Activated CD8-positive, alpha-beta T cell treated with anti-CD3 and anti-CD28 coated beads for 36 hours (primary cell): ENCODE measurements at regions not wholly inside any gene's neighbourhood (a gene's known extent, or its start where the extent isn't known, plus 50 kb on each side); places are given as distances from the start of the nearest gene placed in this dataset.
"Not testable (repeated sequence)": the region's sequence is repeated elsewhere in the genome, so short reads cannot be mapped to it uniquely, and the experiment has no call there.

ENCODE experiments used
- ATAC-seq: fragments of 200-7000 bp; cut with Tn5 transposase; one replicate; pipeline ENCODE4 v1.10.0; 2021; ENCODE audit warnings: mild to moderate bottlenecking, moderate library complexity
- CTCF ChIA-PET: fragments of 350-600 bp; sonication (Branson Sonifier 250); formaldehyde crosslinking; loops from one replicate; lab custom pipeline; 2021; ENCODE audit warnings: antibody characterized with exemption; lab: Charles Lee
- POLR2A ChIA-PET: fragments of 350-600 bp; sonication (Branson Sonifier 250); formaldehyde crosslinking; loops from one replicate; lab custom pipeline; 2021; ENCODE audit warnings: antibody characterized with exemption; lab: Charles Lee
- DNase-seq: peaks from one replicate; pipeline ENCODE4 v3.0.0-alpha.2; 2020
- H3K27ac Mint-ChIP-seq: one replicate; pipeline ENCODE4 v1.8.0; 2021; ENCODE audit warnings: mild to moderate bottlenecking, mixed read lengths
- H3K27me3 Mint-ChIP-seq: one replicate; pipeline ENCODE4 v1.8.0; 2021; ENCODE audit warnings: mixed read lengths
- H3K36me3 Mint-ChIP-seq: one replicate; pipeline ENCODE4 v1.8.0; 2021; ENCODE audit warnings: low read depth, mixed read lengths
- H3K4me1 Mint-ChIP-seq: one replicate; pipeline ENCODE4 v1.8.0; 2021; ENCODE audit warnings: low read depth, mixed read lengths
- H3K4me3 Mint-ChIP-seq: one replicate; pipeline ENCODE4 v1.8.0; 2021; ENCODE audit warnings: mild to moderate bottlenecking, moderate library complexity, mixed read lengths
- H3K9me3 Mint-ChIP-seq: one replicate; pipeline ENCODE4 v1.8.0; 2021; ENCODE audit warnings: mixed read lengths
- CTCF ChIP-seq: fragments of 200-600 bp; IDR thresholded peaks from one replicate; pipeline ENCODE4 v1.8.0; 2022; ENCODE audit warnings: antibody characterized with exemption, mild to moderate bottlenecking
- intact Hi-C: fragments of 100-400 bp; cut with micrococcal nuclease; formaldehyde crosslinking; loops from one replicate; pipeline ENCODE4 v1.10.0; 2022

DNA sequence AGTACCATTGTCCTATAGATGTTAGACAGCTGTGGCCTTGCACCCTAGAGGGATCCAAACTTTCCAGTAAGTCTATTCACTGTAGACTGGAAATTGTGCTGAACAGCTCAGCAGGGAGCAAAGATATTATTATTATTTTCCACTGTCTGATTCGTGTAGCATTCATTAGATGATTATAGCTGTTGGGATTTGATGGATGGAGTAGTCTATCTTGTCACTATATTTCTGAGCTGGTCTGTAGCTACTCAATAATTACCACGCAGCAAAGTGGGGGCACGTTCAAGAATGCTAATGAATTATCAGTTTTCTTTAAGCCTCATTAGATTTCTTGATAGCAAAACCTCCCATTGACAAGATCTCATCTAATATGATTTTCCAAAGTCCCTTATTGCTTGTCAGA is 113.2 kb downstream of the RTP4 start:
- ChIA-PET CTCF (interaction anchor here (0.9 to 1.5 kb wide), 2 partner anchors 12 to 19 kb away, joined by 3 read pairs; no protein-coding TSS in a partner anchor), POLR2A (no interaction called here)
- no peak for TF ChIP-seq CTCF
- no peak for ATAC-seq
- no peak for DNase-seq
- Mint-ChIP-seq H3K4me3 (no peak overlapping the region), H3K27ac (no peak overlapping the region), H3K4me1 (no peaks in the 10 kb centered on the region), H3K36me3 (no peaks in the 10 kb centered on the region), H3K9me3 (no peaks in the 10 kb centered on the region), H3K27me3 (peaks cover 22% of the 10 kb centered on the region)
- intact Hi-C loops: no loop called here

- H3K9me3 Mint-ChIP-seq, DNase-seq, intact Hi-C loops, H3K27me3 Mint-ChIP-seq, ATAC-seq, H3K27ac Mint-ChIP-seq, CTCF ChIA-PET, H3K36me3 Mint-ChIP-seq, H3K4me3 Mint-ChIP-seq, H3K4me1 Mint-ChIP-seq: not testable (repeated sequence)
- POLR2A ChIA-PET: interaction anchor here (0.6 kb wide), 1 partner anchor 107 kb away, joined by 3 read pairs; the partner anchor contains the start of gene RTP4
Observed at GRCh38 chr3:187475613-187476012, 107.4 kb downstream of the RTP4 start.

GRCh38 chr3:187473778-187474406 is 105.7 kb downstream of the RTP4 start:
- Mint-ChIP-seq H3K4me1 (no peaks in the 10 kb centered on the region), H3K36me3 (no peaks in the 10 kb centered on the region), H3K4me3 (no peak overlapping the region), H3K27ac (no peak overlapping the region), H3K9me3 (peaks cover 9% of the 10 kb centered on the region), H3K27me3 (peaks cover 3% of the 10 kb centered on the region)
- TF ChIP-seq CTCF: no peak
- POLR2A ChIA-PET: no interaction called here
- ATAC-seq (no peak), DNase-seq (no peak)
- intact Hi-C loops: no loop called here
- CTCF ChIA-PET: no interaction called here

DNA sequence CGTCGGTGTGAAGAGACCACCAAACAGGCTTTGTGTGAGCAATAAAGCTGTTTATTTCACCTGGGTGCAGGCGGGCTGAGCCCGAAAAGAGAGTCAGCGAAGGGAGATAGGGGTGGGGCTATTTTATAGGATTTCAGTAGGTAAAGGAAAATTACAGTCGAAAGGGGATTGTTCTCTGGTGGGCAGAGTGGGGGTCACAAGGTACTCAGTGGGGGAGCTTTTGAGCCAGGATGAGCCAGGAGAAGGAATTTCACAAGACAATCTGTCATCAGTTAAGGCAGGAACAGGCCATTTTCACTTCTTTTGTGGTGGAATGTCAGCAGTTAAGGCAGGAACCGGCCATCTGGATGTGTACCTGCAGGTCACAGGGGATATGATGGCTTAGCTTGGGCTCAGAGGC is 98.1 kb downstream of the RTP4 start:
- intact Hi-C loops, POLR2A ChIA-PET, H3K36me3 Mint-ChIP-seq, H3K4me3 Mint-ChIP-seq, H3K4me1 Mint-ChIP-seq, ATAC-seq, CTCF ChIA-PET, DNase-seq, H3K9me3 Mint-ChIP-seq, H3K27ac Mint-ChIP-seq: not testable (repeated sequence)
- H3K27me3 Mint-ChIP-seq: peaks cover 12% of the 10 kb centered on the region

GRCh38 chr3:187465503-187465902 is 97.3 kb downstream of the RTP4 start:
- Mint-ChIP-seq H3K27ac (no peak overlapping the region), H3K4me1 (no peaks in the 10 kb centered on the region), H3K36me3 (no peaks in the 10 kb centered on the region), H3K9me3 (no peaks in the 10 kb centered on the region), H3K4me3 (no peak overlapping the region), H3K27me3 (peaks cover 11% of the 10 kb centered on the region)
- ATAC-seq: no peak
- ChIA-PET CTCF (no interaction called here), POLR2A (no interaction called here)
- intact Hi-C loops: no loop called here
- TF ChIP-seq CTCF: no peak
- DNase-seq: no peak

DNA sequence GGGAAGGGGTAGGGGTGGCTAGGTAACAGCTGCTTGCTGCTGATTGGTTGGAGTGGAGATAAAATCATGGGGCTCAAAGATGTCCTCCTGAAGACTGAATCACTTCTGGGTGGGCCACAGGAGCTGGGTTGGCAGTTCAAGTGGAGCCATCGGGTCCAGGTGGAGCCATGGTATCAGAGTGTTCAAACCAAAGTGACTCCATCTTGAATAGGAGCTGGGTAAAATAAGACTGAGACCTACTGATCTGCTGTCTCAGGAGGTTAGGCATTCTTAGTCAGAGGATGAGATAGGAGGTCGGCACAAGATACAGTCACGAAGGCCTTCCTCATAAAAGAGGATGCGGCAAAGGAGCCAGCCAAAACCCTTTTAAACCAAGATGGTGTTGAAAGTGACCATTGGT is 96.5 kb downstream of the RTP4 start:
- ATAC-seq: no peak
- Mint-ChIP-seq H3K27me3 (peaks cover 11% of the 10 kb centered on the region), H3K36me3 (no peaks in the 10 kb centered on the region), H3K4me1 (no peaks in the 10 kb centered on the region), H3K4me3 (no peak overlapping the region), H3K9me3 (no peaks in the 10 kb centered on the region), H3K27ac (no peak overlapping the region)
- no peak for TF ChIP-seq CTCF
- DNase-seq: no peak
- ChIA-PET CTCF (no interaction called here), POLR2A (no interaction called here)
- intact Hi-C loops: no loop called here
